ENCODE measurements at regions not wholly inside any gene's neighbourhood (a gene's known extent, or its start where the extent isn't known, plus 50 kb on each side); places are given as distances from the start of the nearest gene placed in this dataset.

GRCh38 chr5:87949676-87950631 lies 318.7 kb downstream of the TMEM161B start:
- no peak for DNase-seq (ENCODE audit: low read depth)

GRCh38 chr5:87948486-87948885 lies 320.2 kb downstream of the TMEM161B start:
- no peak for DNase-seq (ENCODE audit: low read depth)

GRCh38 chr5:87946271-87946670 lies 322.4 kb downstream of the TMEM161B start:
- no peak for DNase-seq (ENCODE audit: low read depth)

GRCh38 chr5:87945286-87945650 lies 323.4 kb downstream of the TMEM161B start:
- DNase-seq (ENCODE audit: low read depth): no peak

- DNase-seq (ENCODE audit: low read depth): no peak
Measured at GRCh38 chr5:87944553-87945285, 323.9 kb downstream of the TMEM161B start.

GRCh38 chr5:87940775-87941174 lies 327.9 kb downstream of the TMEM161B start:
- DNase-seq (ENCODE audit: low read depth): no peak

GRCh38 chr5:87936667-87937066 lies 332.0 kb downstream of the TMEM161B start:
- DNase-seq (ENCODE audit: low read depth): no peak

GRCh38 chr5:87924436-87924835 lies 344.2 kb downstream of the TMEM161B start:
- no peak for DNase-seq (ENCODE audit: low read depth)

- no peak for DNase-seq (ENCODE audit: low read depth)
Measured at GRCh38 chr5:87916320-87916719, 352.3 kb downstream of the TMEM161B start.

- no peak for DNase-seq (ENCODE audit: low read depth)
Measured at GRCh38 chr5:87912419-87912818, 356.2 kb downstream of the TMEM161B start.

GRCh38 chr5:87909382-87909781 lies 359.3 kb downstream of the TMEM161B start:
- DNase-seq (ENCODE audit: low read depth): no peak

- DNase-seq (ENCODE audit: low read depth): no peak
Measured at GRCh38 chr5:87906962-87907361, 361.7 kb downstream of the TMEM161B start.

- no peak for DNase-seq (ENCODE audit: low read depth)
Measured at GRCh38 chr5:87900419-87900818, 368.2 kb downstream of the TMEM161B start.

- DNase-seq (ENCODE audit: low read depth): no peak
Measured at GRCh38 chr5:87899721-87900131, 368.9 kb downstream of the TMEM161B start.

- no peak for DNase-seq (ENCODE audit: low read depth)
Measured at GRCh38 chr5:87899208-87899661, 369.4 kb downstream of the TMEM161B start.

- no peak for DNase-seq (ENCODE audit: low read depth)
Measured at GRCh38 chr5:87898574-87898973, 370.1 kb downstream of the TMEM161B start.

- no peak for DNase-seq (ENCODE audit: low read depth)
Measured at GRCh38 chr5:87888139-87888538, 380.5 kb downstream of the TMEM161B start.

- DNase-seq (ENCODE audit: low read depth): no peak
Measured at GRCh38 chr5:87887247-87887646, 381.4 kb downstream of the TMEM161B start.

GRCh38 chr5:87886164-87886563 lies 382.5 kb downstream of the TMEM161B start:
- no peak for DNase-seq (ENCODE audit: low read depth)

GRCh38 chr5:87885758-87886157 lies 382.9 kb downstream of the TMEM161B start:
- no peak for DNase-seq (ENCODE audit: low read depth)

GRCh38 chr5:87877495-87877894 lies 391.1 kb downstream of the TMEM161B start:
- no peak for DNase-seq (ENCODE audit: low read depth)

GRCh38 chr5:87877023-87877422 lies 391.6 kb downstream of the TMEM161B start:
- no peak for DNase-seq (ENCODE audit: low read depth)

- DNase-seq (ENCODE audit: low read depth): no peak
Measured at GRCh38 chr5:87876616-87877015, 392.0 kb downstream of the TMEM161B start.
